ENCODE measurements at regions not wholly inside any gene's neighbourhood (a gene's known extent, or its start where the extent isn't known, plus 50 kb on each side); places are given as distances from the start of the nearest gene placed in this dataset.

GRCh38 chr1:224802617-224803016 is 126.9 kb upstream of the DNAH14 start:
- no peaks in the 10 kb centered on the region for H3K9me3 ChIP-seq
- no peak overlapping the region for H3K27ac ChIP-seq
- no peak for DNase-seq (ENCODE audit: low spot score in 2 of 2)
- no peak overlapping the region for H3K4me3 ChIP-seq
- no peaks in the 10 kb centered on the region for H3K4me1 ChIP-seq
- H3K27me3 ChIP-seq: no peaks in the 10 kb centered on the region
- H3K36me3 ChIP-seq: no peaks in the 10 kb centered on the region
- no peak for TF ChIP-seq EP300 (IDR thresholded peaks at IDR 0.05)
- no peak for TF ChIP-seq POLR2AphosphoS5 (IDR thresholded peaks at IDR 0.05)
- TF ChIP-seq, protein P1, sequence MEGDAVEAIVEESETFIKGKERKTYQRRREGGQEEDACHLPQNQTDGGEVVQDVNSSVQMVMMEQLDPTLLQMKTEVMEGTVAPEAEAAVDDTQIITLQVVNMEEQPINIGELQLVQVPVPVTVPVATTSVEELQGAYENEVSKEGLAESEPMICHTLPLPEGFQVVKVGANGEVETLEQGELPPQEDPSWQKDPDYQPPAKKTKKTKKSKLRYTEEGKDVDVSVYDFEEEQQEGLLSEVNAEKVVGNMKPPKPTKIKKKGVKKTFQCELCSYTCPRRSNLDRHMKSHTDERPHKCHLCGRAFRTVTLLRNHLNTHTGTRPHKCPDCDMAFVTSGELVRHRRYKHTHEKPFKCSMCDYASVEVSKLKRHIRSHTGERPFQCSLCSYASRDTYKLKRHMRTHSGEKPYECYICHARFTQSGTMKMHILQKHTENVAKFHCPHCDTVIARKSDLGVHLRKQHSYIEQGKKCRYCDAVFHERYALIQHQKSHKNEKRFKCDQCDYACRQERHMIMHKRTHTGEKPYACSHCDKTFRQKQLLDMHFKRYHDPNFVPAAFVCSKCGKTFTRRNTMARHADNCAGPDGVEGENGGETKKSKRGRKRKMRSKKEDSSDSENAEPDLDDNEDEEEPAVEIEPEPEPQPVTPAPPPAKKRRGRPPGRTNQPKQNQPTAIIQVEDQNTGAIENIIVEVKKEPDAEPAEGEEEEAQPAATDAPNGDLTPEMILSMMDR (IDR thresholded peaks at IDR 0.05): no peak
- TF ChIP-seq POLR2A (IDR thresholded peaks at IDR 0.05): no peak
- WGBS: 92% methylated on average over 3 of the region's 3 CpGs

- Histone ChIP-seq H3K27me3 (no peaks in the 10 kb centered on the region), H3K9me3 (no peaks in the 10 kb centered on the region), H3K36me3 (no peaks in the 10 kb centered on the region), H3K4me3 (no peak overlapping the region), H3K27ac (no peak overlapping the region), H3K4me1 (no peaks in the 10 kb centered on the region)
- DNase-seq (ENCODE audit: low spot score in 2 of 2): no peak
- 77% methylated on average over 3 of the region's 3 CpGs for WGBS
- TF ChIP-seq EP300 (IDR thresholded peaks at IDR 0.05) (no peak), POLR2AphosphoS5 (IDR thresholded peaks at IDR 0.05) (no peak)
These were observed 125.3 kb upstream of the DNAH14 start for GRCh38 chr1:224804220-224804619.

- Histone ChIP-seq H3K27ac (no peak overlapping the region), H3K4me1 (no peaks in the 10 kb centered on the region), H3K9me3 (no peaks in the 10 kb centered on the region), H3K36me3 (no peaks in the 10 kb centered on the region), H3K4me3 (no peak overlapping the region), H3K27me3 (no peaks in the 10 kb centered on the region)
- 90% methylated on average over 2 of the region's 2 CpGs for WGBS
- no peak for DNase-seq (ENCODE audit: low spot score in 2 of 2)
- TF ChIP-seq, protein P1 (IDR thresholded peaks at IDR 0.05): no peak
- no peak for TF ChIP-seq POLR2A (IDR thresholded peaks at IDR 0.05)
- no peak for TF ChIP-seq EP300 (IDR thresholded peaks at IDR 0.05)
- no peak for TF ChIP-seq POLR2AphosphoS5 (IDR thresholded peaks at IDR 0.05)
These were observed 123.6 kb upstream of the DNAH14 start for GRCh38 chr1:224805889-224806288.

GRCh38 chr1:224809137-224809536 is 120.3 kb upstream of the DNAH14 start:
- H3K36me3 ChIP-seq: no peaks in the 10 kb centered on the region
- no peaks in the 10 kb centered on the region for H3K4me1 ChIP-seq
- TF ChIP-seq POLR2A (IDR thresholded peaks at IDR 0.05): no peak
- no peak for TF ChIP-seq POLR2AphosphoS5 (IDR thresholded peaks at IDR 0.05)
- TF ChIP-seq, protein P1 (IDR thresholded peaks at IDR 0.05): no peak
- no peak for TF ChIP-seq EP300 (IDR thresholded peaks at IDR 0.05)
- H3K27ac ChIP-seq: no peak overlapping the region
- no peak overlapping the region for H3K4me3 ChIP-seq
- H3K9me3 ChIP-seq: no peaks in the 10 kb centered on the region
- no peaks in the 10 kb centered on the region for H3K27me3 ChIP-seq
- no peak for DNase-seq (ENCODE audit: low spot score in 2 of 2)
- WGBS: 90% methylated on average over 5 of the region's 5 CpGs

DNA sequence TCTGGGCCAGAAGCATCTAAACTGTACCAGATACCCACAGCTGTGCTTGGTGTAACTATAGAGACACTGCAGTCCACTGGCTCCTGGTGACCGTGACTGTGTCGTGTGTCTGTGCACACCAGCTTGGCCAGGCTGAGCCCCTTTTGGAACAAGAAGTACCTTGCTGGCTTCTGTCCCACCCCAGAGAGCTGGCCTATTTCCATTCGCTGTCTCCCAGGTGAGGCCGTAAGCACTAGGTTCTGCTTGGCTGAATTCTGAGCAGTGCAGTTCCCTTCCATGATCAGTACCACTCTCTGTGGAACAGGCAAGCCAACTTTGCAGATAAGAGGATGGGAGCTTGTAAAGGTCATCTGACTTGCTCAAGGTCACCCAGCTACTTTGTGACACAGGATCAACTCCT is 119.9 kb upstream of the DNAH14 start:
- Histone ChIP-seq H3K9me3 (no peaks in the 10 kb centered on the region), H3K4me1 (no peaks in the 10 kb centered on the region), H3K4me3 (no peak overlapping the region), H3K27me3 (no peaks in the 10 kb centered on the region), H3K27ac (no peak overlapping the region), H3K36me3 (no peaks in the 10 kb centered on the region)
- TF ChIP-seq POLR2A (IDR thresholded peaks at IDR 0.05): no peak
- TF ChIP-seq EP300 (IDR thresholded peaks at IDR 0.05): no peak
- TF ChIP-seq POLR2AphosphoS5 (IDR thresholded peaks at IDR 0.05): no peak
- TF ChIP-seq, protein P1 (IDR thresholded peaks at IDR 0.05): no peak
- no peak for DNase-seq (ENCODE audit: low spot score in 2 of 2)
- 96% methylated on average over 4 of the region's 4 CpGs for WGBS

DNA sequence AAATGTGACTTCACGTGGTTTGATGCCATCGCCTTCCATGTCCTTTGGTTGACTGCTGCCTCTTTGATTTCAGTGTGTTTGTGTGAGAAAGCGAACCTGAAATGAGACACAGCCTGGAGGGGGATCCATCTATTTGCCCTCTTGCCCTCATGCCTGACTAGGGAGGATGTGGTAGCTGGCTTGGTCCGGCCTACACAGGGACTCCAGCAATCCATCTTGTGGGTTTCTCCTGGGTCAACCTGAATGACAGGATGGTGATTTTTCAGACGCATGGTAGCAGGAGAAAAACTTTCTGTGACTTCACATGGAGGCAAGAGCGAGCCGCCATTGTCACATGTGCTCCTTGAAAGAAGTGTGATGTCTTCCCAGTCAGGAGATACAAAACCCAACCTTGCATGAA is 117.9 kb upstream of the DNAH14 start:
- no peaks in the 10 kb centered on the region for H3K4me1 ChIP-seq
- H3K36me3 ChIP-seq: no peaks in the 10 kb centered on the region
- 82% methylated on average over 7 of the region's 7 CpGs for WGBS
- TF ChIP-seq POLR2AphosphoS5 (IDR thresholded peaks at IDR 0.05) (no peak), EP300 (IDR thresholded peaks at IDR 0.05) (no peak), POLR2A (IDR thresholded peaks at IDR 0.05) (no peak)
- TF ChIP-seq, protein P1 (IDR thresholded peaks at IDR 0.05): no peak
- H3K27me3 ChIP-seq: no peaks in the 10 kb centered on the region
- H3K27ac ChIP-seq: no peak overlapping the region
- no peaks in the 10 kb centered on the region for H3K9me3 ChIP-seq
- DNase-seq (ENCODE audit: low spot score in 2 of 2): no peak
- H3K4me3 ChIP-seq: no peak overlapping the region

All from suprapubic skin (tissue), 4 donors.